ENCODE measurements at regions not wholly inside any gene's neighbourhood (a gene's known extent, or its start where the extent isn't known, plus 50 kb on each side); places are given as distances from the start of the nearest gene placed in this dataset.

DNA sequence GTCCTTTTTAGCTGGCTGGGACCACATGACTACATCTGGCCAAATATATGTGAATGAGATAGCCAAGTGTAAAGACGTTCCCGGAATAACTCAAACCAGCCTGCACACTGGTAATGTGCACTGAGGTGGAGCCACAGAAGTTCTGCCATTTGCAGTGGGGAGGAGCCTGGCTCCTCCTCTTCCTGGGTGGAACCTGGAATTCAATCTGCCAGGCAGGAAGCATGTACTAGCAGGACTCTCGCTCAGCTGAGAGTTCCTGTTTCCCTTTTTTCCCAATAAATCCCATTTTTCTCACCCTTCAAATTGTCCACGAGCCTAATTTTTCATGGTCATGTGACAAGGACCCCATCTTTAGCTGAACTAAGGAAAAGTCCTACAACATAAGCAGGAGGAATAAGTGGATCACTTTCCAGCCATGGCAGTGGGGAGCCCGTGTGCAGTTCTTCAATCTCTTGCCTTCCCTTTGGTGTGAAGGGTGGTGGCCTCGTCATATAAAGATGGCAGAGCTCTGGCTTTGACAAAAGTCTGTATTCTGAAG is 183.2 kb downstream of the UXS1 start:
- Histone ChIP-seq H3K9ac (ENCODE audit: extremely low read depth, low read length, poor library complexity, severe bottlenecking) (no peak overlapping the region), H3K27me3 (ENCODE audit: control insufficient read depth, insufficient read depth, low read length, poor library complexity, severe bottlenecking) (no peaks in the 10 kb centered on the region), H3K27ac (ENCODE audit: low read depth, low read length) (no peak overlapping the region), H3K4me1 (ENCODE audit: control insufficient read depth, insufficient read depth, low read length) (peaks cover 11% of the 10 kb centered on the region), H3K9me3 (ENCODE audit: control insufficient read depth, low read length) (peaks cover 54% of the 10 kb centered on the region), H3K4me3 (ENCODE audit: low read length) (peak overlapping the region; percentile 13), H3K36me3 (ENCODE audit: control insufficient read depth, insufficient read depth, low read length) (no peaks in the 10 kb centered on the region)
- Mint-ChIP-seq H3K9me3 (peaks cover 55% of the 10 kb centered on the region), H3K36me3 (ENCODE audit: low read depth) (peaks cover 21% of the 10 kb centered on the region), H3K4me1 (peaks cover 35% of the 10 kb centered on the region), H3K4me3 (no peak overlapping the region), H3K27ac (no peak overlapping the region), H3K27me3 (ENCODE audit: insufficient read depth) (no peaks in the 10 kb centered on the region)
- TF ChIP-seq, protein P1, sequence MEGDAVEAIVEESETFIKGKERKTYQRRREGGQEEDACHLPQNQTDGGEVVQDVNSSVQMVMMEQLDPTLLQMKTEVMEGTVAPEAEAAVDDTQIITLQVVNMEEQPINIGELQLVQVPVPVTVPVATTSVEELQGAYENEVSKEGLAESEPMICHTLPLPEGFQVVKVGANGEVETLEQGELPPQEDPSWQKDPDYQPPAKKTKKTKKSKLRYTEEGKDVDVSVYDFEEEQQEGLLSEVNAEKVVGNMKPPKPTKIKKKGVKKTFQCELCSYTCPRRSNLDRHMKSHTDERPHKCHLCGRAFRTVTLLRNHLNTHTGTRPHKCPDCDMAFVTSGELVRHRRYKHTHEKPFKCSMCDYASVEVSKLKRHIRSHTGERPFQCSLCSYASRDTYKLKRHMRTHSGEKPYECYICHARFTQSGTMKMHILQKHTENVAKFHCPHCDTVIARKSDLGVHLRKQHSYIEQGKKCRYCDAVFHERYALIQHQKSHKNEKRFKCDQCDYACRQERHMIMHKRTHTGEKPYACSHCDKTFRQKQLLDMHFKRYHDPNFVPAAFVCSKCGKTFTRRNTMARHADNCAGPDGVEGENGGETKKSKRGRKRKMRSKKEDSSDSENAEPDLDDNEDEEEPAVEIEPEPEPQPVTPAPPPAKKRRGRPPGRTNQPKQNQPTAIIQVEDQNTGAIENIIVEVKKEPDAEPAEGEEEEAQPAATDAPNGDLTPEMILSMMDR (conservative IDR thresholded peaks at IDR 0.05): no peak
- WGBS, 2 experiments (ENCODE audit: insufficient coverage in 1 of 2, insufficient read length in 1 of 2): 96 to 97% methylated on average over 4 to 6 of the region's 6 CpGs
- DNase-seq: no peak

DNA sequence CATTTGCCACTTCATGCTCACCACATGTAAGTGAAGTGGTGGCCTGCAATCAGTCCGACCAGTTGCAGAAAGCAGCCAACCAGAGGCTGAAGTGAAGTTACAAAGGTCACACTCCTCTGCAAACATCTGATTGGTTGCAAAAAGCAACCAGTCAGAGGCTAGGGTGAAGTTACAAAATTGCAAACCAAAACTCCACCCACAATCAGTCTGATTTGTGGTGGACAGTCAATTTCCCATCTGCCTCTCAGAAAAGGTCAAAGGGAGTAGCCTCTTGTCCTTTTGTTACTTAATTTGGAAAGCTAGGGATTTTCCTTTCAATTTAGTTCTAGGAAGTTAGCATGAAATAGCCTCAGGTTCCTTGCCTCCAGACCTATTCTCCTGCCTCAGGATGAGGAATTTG is 185.0 kb downstream of the UXS1 start:
- H3K27me3 Mint-ChIP-seq (ENCODE audit: insufficient read depth): no peaks in the 10 kb centered on the region
- peaks cover 72% of the 10 kb centered on the region for H3K9me3 ChIP-seq (ENCODE audit: control insufficient read depth, low read length)
- DNase-seq: no peak
- H3K27ac ChIP-seq (ENCODE audit: low read depth, low read length): no peak overlapping the region
- H3K36me3 ChIP-seq (ENCODE audit: control insufficient read depth, insufficient read depth, low read length): no peaks in the 10 kb centered on the region
- H3K4me1 ChIP-seq (ENCODE audit: control insufficient read depth, insufficient read depth, low read length): peaks cover 7% of the 10 kb centered on the region
- TF ChIP-seq, protein P1 (conservative IDR thresholded peaks at IDR 0.05): no peak
- H3K9ac ChIP-seq (ENCODE audit: extremely low read depth, low read length, poor library complexity, severe bottlenecking): no peak overlapping the region
- H3K4me1 Mint-ChIP-seq: peaks cover 21% of the 10 kb centered on the region
- no peak overlapping the region for H3K4me3 ChIP-seq (ENCODE audit: low read length)
- H3K27ac Mint-ChIP-seq: no peak overlapping the region
- H3K4me3 Mint-ChIP-seq: no peak overlapping the region
- WGBS, 2 experiments (ENCODE audit: insufficient coverage in 1 of 2, insufficient read length in 1 of 2): 75% methylated on average over 1 of the region's 1 CpG; no CpG with 5 or more reads in 1 of the 2 experiments
- H3K9me3 Mint-ChIP-seq: peaks cover 67% of the 10 kb centered on the region
- no peaks in the 10 kb centered on the region for H3K27me3 ChIP-seq (ENCODE audit: control insufficient read depth, insufficient read depth, low read length, poor library complexity, severe bottlenecking)
- peaks cover 21% of the 10 kb centered on the region for H3K36me3 Mint-ChIP-seq (ENCODE audit: low read depth)

DNA sequence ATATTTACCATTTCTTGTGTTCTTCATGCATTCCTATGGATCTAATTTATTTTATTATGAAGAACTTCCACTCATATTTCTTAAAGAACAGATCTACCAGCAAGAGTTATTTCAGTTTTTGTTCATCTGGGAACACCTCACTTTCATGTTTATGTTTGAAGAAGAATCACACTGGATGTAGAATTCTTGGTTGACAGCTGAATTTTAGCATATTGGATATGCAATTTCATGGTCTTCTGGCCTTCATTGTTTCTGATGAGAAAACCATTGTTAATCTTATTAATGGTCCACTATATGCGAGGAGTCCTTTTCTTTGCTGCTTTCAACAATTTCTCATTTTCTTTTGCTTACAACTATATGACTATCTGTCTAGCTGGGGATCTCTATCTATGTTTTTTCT is 189.2 kb downstream of the UXS1 start:
- no peaks in the 10 kb centered on the region for H3K27me3 ChIP-seq (ENCODE audit: control insufficient read depth, insufficient read depth, low read length, poor library complexity, severe bottlenecking)
- peak overlapping the region; percentile 28 for H3K4me3 ChIP-seq (ENCODE audit: low read length)
- H3K27ac Mint-ChIP-seq: no peak overlapping the region
- TF ChIP-seq, protein P1 (conservative IDR thresholded peaks at IDR 0.05): no peak
- H3K9ac ChIP-seq (ENCODE audit: extremely low read depth, low read length, poor library complexity, severe bottlenecking): no peak overlapping the region
- H3K9me3 Mint-ChIP-seq: peaks cover 75% of the 10 kb centered on the region
- peaks cover 77% of the 10 kb centered on the region for H3K9me3 ChIP-seq (ENCODE audit: control insufficient read depth, low read length)
- H3K36me3 Mint-ChIP-seq (ENCODE audit: low read depth): peaks cover 19% of the 10 kb centered on the region
- no peak for DNase-seq
- no peaks in the 10 kb centered on the region for H3K4me1 Mint-ChIP-seq
- H3K36me3 ChIP-seq (ENCODE audit: control insufficient read depth, insufficient read depth, low read length): no peaks in the 10 kb centered on the region
- H3K4me3 Mint-ChIP-seq: no peak overlapping the region
- no peak overlapping the region for H3K27ac ChIP-seq (ENCODE audit: low read depth, low read length)
- H3K27me3 Mint-ChIP-seq (ENCODE audit: insufficient read depth): no peaks in the 10 kb centered on the region
- no peaks in the 10 kb centered on the region for H3K4me1 ChIP-seq (ENCODE audit: control insufficient read depth, insufficient read depth, low read length)
- 100% methylated on average over 1 of the region's 1 CpG; no CpG with 5 or more reads in 1 of the 2 experiments for WGBS, 2 experiments (ENCODE audit: insufficient coverage in 1 of 2, insufficient read length in 1 of 2)

Data from endodermal cell (in vitro differentiated cells).